HG02588 (cell line): ENCODE measurements at regions not wholly inside any gene's neighbourhood (a gene's known extent, or its start where the extent isn't known, plus 50 kb on each side); places are given as distances from the start of the nearest gene placed in this dataset.
"Not testable (repeated sequence)": the region's sequence is repeated elsewhere in the genome, so short reads cannot be mapped to it uniquely, and the experiment has no call there.

Experiments
- ATAC-seq: cut with Tn5 transposase; IDR thresholded peaks from one replicate; pipeline ENCODE4 v1.9.1; 2021; ENCODE audit warnings: mild to moderate bottlenecking, moderate library complexity; ENCODE audit not compliant: unreplicated experiment

GRCh38 chr2:39570614-39571013 is 95.1 kb upstream of the TMEM178A start:
- no peak for ATAC-seq

- ATAC-seq, result no peak
Observed at GRCh38 chr2:39571111-39571731, 94.5 kb upstream of the TMEM178A start.

- ATAC-seq, result no peak
Observed at GRCh38 chr2:39573276-39573675, 92.4 kb upstream of the TMEM178A start.

- ATAC-seq, result no peak
Observed at GRCh38 chr2:39581866-39582265, 83.9 kb upstream of the TMEM178A start.

- ATAC-seq, result no peak
Observed at GRCh38 chr2:39583213-39583612, 82.5 kb upstream of the TMEM178A start.

GRCh38 chr2:39583781-39584180 is 81.9 kb upstream of the TMEM178A start:
- no peak for ATAC-seq

- no peak for ATAC-seq
Observed at GRCh38 chr2:39584283-39584965, 81.3 kb upstream of the TMEM178A start.

GRCh38 chr2:39585531-39585930 is 80.2 kb upstream of the TMEM178A start:
- ATAC-seq, result not testable (repeated sequence)

- ATAC-seq, result no peak
Observed at GRCh38 chr2:39587168-39587567, 78.5 kb upstream of the TMEM178A start.

- ATAC-seq, result no peak
Observed at GRCh38 chr2:39587641-39588040, 78.1 kb upstream of the TMEM178A start.

- no peak for ATAC-seq
Observed at GRCh38 chr2:39593439-39594393, 72.0 kb upstream of the TMEM178A start.

- ATAC-seq, result no peak
Observed at GRCh38 chr2:39595116-39595515, 70.6 kb upstream of the TMEM178A start.

- no peak for ATAC-seq
Observed at GRCh38 chr2:39597314-39597713, 68.4 kb upstream of the TMEM178A start.

GRCh38 chr2:39602616-39603015 is 63.1 kb upstream of the TMEM178A start:
- no peak for ATAC-seq

- ATAC-seq, result no peak
Observed at GRCh38 chr2:39603436-39603835, 62.3 kb upstream of the TMEM178A start.

- no peak for ATAC-seq
Observed at GRCh38 chr2:39604866-39605265, 60.9 kb upstream of the TMEM178A start.

- ATAC-seq, result no peak
Observed at GRCh38 chr2:39606585-39606984, 59.1 kb upstream of the TMEM178A start.

GRCh38 chr2:39607538-39608262 is 58.0 kb upstream of the TMEM178A start:
- ATAC-seq, result no peak

GRCh38 chr2:39608263-39608575 is 57.5 kb upstream of the TMEM178A start:
- no peak for ATAC-seq

GRCh38 chr2:39608686-39609441 is 56.9 kb upstream of the TMEM178A start:
- ATAC-seq, result no peak
